Stimulated activated CD8-positive, alpha-beta memory T cell treated with anti-CD3 and anti-CD28 coated beads, Interleukin-7, amount 100 ng/mL, for 48 hours (primary cell): ENCODE measurements at regions not wholly inside any gene's neighbourhood (a gene's known extent, or its start where the extent isn't known, plus 50 kb on each side); places are given as distances from the start of the nearest gene placed in this dataset.
"Not testable (repeated sequence)": the region's sequence is repeated elsewhere in the genome, so short reads cannot be mapped to it uniquely, and the experiment has no call there.

Experiments used
- DNase-seq, 2 donors: peaks; one replicate each; pipeline ENCODE4 v3.0.0-alpha.2; 2020; ENCODE audit warnings: low read depth in 1 of 2; ENCODE audit errors: extremely low read depth in 1 of 2

DNA sequence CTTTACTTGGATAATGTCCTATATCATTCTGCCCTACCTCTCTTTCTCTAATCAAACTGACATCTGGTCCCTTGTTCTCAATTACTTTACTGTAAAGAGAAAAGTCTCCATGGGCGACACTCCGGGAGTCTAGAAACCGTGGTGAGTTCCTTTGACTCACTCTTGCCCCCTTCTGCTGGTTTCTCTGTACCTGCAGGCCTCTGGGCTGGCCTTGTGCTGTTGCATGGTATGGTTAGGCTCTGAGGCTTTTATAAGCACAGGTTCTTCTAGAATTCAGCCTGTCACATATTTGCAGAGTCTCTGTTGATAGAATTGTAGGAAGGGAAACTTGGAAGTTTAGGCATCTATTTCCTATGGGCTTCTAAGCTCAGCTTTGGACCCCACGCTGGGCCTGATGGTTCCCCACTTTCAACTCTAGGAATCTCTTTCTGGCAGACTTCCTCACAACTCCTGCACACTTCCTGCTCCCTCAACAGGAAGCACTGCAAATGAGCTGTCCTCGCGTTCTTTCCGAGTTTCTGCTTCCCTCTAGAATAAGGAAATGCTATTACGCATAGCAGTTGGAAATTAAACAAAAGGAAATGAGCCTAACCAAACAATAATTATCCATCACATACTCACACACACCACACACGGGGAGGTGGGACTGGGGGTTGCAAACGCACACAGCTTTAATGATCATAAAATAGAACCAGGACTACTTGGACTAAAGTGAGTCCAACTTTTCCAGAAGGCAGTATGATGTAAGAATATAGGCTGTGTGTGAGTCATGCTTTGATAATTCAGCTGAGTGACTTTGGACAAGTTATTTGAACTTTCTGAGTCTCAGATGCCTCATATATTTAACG is 683.3 kb downstream of the QKI start:
- no peak for DNase-seq

DNA sequence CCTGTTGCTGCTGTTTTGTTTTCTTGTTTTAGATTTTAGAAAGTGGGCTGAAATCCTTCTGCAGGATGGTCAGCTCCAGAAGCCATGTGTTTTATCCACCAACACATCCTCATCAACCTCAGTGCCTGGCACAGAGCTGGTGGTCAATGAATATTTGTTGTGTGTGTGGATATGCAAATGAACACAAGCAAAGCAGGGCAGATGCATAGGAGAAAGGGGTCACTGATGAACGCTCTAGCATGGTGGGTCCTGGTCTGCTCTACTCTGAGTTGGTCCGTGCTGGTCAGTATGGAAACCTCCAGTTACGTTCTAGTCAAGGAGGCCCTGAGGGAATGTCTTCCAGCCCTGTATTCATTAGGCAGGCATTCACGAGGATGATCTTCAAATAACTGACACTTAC is 682.5 kb downstream of the QKI start:
- no peak for DNase-seq

DNA sequence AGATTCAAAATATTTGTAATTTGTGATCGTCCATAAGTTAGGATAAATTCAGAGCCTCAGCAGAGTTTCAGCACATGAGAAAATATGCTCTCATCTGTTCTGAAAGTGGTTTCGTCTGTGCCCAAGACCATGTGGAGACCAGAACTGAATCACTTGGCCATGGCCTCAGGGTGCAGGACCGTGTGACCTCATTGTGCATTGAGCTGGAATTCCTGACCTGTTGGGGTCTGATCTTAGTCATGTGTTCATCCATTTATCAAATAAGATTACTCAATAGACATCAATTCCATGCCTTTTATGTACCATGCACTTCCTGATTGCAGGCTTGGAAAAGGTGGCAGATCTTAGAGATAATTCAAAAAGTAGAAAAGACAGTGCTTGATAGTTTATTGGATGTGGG is 680.5 kb downstream of the QKI start:
- DNase-seq: no peak

DNA sequence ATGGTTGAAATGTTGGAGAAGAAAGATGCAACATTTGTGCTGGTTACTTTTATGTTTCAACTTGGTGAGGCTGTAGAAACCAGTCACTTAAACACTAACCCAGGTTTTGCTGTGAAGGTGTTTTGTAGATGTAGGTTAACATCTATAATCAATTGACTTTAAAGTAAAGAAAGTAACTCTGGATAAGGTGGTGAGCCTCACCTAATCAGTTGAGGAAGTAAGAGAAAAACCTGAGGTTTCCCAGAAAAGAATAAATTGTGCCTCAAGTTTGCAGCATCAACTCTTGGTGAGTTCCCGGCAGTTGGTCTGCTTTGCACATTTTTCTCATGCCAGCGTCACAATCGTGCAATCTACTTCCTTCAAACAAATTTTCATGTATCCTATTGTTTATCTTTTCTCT is 673.4 kb downstream of the QKI start:
- DNase-seq: no peak

DNA sequence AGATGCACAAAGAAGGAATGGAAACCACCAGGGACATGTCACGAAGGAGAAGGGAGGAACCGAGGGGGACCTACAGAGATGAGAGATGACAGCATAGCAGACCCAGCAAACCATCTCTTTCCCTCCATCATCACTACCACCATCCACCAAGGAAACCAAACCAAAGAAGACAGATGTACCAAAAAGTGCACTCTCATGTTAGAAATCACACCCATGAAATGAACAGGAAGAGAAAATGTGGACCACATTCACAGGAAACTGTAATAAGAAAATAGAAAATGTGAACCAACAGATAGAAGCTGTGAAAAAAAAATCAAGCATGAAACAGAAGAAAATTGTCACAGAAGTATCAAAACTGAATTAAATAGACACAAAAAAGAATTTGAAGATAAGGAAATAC is 672.7 kb downstream of the QKI start:
- DNase-seq: no peak

DNA sequence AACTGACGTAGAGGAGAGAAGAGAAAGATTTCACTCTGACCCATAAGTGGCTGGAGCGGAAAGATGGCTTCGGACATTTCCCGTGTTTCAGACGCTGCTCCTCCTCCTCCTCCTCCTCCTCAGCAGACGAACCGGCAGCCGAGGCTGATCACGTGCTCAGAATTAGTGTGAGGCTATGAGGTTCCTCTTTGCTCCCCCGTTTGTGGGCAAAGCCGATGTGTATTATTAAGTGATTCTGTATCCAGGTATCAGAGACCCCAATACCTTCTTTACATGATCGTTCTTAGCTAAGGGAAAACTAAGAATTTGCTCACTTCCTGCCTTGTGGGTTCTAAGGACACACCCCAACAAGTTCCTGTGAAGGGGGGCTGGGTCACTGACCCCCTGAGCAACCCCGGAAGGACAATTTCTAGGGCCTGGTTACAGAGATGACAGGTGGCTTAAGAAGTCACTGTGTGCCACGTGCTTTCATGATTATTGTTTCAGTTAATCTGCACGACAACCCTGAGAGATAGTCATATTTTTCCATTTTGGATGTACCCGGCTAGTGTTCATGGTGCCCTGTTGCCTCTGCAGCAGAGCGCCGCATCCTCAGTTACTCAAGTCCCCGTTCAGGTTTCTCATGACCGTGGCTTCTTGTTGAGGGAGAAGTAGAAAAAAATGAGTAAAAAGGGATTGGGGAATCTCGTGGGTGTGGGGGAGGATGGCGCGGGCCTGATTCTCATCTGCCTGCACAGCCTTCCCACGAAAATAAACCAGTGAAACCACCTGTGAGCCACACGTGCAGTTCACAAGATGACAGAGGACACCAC is 671.8 kb downstream of the QKI start:
- DNase-seq: no peak

DNA sequence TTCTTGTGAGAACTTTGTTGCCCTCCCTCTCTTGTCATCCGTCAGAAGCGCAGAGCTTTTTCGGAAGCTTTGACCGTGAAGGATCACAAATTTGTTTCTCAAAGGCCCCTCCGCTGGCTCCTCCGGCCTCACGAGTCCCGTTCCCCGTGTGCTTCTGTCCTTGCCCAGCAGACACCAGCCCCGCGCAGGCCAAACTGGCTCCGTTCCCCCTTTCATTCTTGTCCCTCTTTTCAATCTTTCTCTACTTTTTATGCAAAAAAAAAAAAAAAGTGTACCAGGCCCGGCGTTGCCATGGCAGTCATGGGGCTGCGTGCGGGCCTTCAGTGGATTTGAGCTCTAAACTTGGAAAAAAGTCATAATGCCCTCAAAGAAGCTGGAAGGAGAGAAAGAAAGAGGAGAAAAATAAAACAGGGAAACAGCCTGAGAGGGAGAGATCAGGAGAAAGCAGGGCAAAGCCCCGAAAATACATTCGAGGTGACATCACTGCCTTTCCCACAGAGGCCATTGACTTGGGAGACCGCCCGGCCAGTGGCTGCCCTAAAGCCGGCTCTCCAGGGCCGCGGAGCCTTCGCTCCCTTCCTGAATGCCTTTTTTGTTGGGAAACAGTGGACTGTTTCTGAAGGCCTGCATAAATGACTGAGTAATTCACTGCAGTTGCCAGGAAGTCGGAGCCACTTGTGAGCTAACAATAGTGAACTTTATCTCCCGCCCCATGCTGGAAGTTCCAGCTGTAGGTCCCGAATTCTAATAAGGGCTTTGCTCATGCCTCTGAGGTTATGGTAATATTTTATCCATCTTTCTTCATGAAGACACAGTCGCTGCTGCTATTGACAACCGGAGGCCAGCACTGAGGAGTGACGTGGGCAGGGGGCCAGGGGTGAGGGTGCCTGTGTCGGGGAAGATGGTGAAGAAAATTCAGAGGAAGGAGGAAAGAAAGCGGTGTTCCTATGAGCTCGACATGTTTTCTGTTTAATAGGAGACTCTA is 670.9 kb downstream of the QKI start:
- DNase-seq: no peak

DNA sequence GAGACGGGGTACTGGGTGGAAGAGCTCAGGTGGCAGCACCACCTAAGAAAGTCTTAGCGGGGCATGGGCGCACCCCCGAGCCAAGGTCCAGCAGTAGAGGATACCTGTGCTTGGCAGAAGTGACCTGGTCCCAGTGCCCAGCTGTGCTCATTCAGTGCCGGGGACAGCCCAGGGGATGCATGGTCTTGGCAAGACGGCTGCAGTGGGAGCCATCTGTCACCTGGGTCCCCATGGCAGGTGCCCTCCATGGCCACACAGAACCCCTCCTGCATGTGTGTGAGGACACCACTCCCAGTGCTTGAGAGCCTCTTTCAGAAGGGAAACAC is 664.7 kb downstream of the QKI start:
- DNase-seq: no peak

DNA sequence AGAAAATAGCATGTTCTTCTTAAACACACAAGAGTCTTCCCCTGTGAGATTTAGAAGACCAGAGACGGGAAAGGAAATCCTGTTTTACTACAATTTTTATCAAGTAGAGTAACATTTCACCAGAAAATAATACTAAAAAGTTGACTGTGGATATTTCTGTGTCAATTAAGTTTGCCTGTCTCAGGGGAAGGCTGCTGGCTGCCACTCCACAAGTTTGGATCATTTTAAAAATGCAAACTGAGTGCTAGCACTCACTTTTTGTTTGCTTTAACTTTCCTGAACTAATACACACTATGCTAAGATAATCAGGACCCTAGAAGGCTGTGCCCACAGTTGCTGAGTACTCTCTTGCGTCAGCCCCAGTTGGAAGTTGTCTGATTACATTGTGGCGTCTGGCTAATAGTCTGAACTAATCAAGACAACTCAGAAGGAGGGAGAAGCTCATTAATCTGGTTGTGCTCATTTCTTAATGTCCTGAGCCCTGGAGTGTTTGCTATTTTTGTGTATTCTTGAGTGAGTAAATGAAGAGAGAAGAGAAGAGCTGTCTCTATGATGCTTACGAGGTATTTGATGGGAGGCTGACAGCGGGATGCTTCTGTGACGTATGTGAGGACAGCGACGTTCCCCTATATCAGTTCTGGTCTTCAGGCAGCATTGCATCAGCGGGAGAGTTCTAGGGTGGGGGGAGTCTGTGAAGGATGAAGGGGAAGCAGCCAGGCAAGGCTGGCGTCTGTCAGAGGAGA is 664.2 kb downstream of the QKI start:
- DNase-seq: no peak

DNA sequence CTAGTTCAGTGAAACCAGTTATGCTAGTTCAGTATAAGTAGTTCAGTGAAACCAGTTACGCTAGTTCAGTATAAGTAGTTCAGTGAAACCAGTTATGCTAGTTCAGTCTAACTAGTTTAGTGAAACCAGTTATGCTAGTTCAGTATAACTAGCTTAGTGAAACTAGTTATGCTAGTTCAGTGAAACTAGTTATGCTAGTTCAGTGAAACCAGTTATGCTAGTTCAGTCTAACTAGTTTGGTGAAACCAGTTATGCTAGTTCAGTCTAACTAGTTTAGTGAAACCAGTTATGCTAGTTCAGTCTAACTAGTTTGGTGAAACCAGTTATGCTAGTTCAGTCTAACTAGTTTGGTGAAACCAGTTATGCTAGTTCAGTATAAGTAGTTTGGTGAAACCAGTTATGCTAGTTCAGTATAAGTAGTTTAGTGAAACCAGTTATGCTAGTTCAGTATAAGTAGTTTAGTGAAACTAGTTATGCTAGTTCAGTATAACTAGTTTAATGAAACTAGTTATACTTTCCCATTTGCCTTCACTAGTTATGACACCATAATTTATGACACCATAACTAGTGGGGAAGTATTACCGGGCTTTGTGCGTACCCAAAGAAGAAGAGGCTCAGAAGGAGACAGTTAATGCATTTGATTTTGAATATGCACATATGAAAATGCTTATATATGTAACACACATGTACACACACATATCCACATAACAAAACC is 662.5 kb downstream of the QKI start:
- DNase-seq: not testable (repeated sequence)

DNA sequence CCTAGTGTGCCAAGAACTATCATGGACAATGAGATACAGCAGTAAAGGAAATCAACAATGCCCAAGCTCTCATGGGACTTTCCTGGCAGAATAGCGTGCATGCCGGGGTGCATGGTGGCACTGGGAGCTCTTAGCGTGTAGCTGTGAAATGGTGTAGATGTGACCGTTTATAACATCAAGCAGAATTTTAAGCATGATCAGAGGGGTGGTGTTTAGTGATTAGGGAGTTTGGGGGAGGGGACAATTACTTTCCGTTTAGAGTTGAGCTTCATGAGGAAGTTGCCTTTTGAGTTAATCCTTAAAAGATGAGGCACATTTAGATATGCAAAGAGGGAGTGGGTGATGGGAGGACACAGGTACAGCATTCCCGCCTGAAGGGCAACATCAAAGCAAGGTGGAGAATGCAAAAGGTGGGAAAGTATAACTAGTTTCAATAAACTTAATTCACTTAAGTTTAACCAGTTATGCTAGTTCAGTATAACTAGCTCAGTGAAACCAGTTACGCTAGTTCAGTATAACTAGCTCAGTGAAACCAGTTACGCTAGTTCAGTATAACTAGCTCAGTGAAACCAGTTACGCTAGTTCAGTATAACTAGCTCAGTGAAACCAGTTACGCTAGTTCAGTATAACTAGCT is 661.6 kb downstream of the QKI start:
- no peak for DNase-seq

DNA sequence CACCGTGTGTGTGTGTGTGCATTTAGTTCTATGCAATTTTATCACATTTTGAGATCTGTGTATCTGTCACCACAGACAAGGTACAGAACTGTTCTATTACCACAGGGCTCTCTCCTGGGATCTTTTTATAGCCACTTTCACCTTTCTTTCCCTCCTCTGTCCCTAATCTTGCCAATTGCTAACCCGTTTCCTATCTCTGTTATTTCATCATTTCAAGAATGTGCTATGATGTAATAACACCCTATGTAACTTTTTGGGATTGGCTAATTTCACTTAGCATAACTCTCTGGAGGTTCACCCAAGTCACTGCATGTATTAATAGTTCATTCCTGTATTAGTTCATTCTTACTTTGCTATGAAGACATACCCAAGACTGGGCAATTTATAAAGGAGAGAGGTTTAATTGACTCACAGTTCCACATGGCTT is 657.7 kb downstream of the QKI start:
- DNase-seq: no peak

DNA sequence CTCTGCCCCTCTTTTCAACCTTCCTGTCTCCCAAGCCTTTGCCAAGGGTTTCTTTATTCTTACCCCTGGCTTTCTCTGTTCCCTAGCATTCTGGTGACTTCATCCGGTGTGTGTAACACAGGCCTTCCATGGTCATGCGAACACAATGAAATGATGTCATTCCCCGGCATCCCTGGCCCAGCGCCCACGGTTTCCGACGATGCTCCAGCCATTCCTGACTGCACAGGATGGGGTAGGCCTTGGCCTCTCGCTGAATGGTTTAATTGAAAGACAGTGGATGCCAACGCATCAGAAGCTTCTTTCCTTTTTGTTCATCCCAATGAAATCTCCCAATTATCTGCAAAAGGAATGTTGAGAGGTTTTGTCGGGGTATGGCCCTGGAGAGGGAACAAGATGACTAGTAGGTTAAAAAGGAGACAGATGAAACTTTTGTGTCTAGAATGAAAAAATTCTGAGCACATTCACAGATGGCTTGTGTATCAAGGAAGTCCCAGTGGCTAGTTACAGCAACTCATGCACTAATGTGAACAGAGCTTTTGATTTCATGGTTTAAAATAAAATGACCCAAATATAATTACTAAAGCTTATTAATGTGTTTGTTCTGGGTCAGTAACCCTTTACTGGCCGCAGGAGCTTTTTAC is 655.0 kb downstream of the QKI start:
- DNase-seq: no peak

DNA sequence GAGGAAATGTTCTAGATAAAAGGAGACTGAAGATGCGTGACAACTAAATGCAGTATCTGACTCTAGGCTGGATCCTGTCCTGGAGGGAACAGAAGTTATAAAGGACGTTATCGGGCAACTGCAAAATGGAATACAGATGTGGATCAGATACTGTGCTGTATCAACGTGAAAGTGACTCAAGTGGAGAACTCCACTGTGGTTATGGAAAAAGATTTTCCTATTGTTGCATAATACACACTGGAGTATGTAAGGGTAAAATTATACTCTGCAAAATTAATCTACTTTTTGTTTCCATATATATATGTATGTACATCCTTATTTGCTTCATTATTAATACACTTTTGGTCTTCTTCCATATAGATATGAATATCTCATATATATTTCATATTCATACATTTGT is 654.0 kb downstream of the QKI start:
- no peak for DNase-seq

DNA sequence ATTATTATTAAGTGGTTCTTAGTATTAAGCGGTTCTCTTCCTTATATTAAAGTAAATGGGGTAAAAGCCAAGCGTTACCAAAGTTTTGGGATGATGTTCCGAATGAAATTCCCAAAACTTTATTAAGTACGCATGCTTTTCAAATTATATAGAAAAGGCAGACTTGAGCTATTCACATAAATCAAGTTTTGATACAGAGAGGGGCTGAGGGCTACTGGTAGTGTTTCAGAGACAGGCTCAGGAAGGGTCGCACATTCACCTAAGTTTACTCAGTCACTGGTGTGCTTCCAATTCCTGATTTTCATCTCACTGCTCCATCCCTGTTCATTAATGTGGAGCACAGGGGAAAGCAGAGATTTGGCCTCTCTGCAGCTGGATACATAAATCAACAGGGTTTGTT is 652.2 kb downstream of the QKI start:
- no peak for DNase-seq

DNA sequence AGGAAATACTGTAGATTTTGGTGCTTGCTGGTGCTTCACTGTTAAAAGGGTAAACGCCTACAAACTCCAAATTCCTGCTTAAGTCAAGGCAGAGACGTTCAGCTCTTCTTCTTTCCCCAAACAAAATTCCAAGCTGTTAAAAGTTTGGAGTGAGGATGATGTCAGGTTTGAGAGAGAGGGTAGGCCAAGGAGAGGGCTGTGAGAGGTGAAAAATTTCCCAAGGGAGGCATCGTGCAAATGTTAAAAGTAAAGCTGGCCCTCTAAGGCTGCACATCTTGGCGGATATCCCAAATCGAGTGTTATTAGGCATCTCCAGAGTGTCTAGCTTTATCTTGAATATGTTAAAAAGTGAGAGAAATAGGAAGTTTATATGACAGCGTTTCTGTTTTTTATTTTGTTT is 651.8 kb downstream of the QKI start:
- no peak for DNase-seq

DNA sequence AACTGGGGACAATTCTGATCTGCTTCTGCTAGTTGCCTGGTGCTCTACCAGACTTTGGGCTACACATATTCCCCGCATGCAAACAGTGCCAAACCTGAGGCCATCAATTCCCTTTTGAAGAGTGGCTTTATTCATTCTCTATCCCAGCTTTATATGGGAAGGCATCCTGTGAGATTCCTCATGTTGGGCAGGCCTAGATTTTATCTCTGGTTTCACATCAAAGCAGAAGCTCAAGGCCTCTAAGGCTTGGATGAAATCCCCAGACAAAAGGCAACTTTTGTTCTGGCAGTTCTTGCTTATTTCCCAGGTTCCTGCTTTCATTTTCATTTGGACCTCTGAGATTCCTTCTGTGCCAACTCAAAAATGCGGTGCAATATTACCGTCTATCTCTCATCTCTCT is 648.8 kb downstream of the QKI start:
- no peak for DNase-seq

DNA sequence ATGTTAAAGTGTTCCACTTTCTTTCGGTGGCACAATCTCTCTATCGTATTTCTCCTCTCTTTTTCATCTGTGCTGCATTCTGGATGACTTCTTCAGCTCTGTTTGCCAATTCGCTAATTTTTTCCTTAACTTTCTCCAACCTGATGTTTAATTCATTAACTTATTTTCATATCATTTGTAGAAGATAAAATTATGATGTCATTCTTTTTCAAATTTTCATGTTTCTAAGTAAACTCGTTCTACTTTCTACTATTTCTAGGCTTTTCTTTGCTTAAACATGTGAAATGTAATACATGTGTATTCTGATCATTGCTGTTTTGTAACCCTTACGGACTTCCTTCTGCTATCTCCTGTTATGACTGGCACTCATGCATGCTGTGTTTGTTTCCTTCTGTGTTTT is 648.4 kb downstream of the QKI start:
- no peak for DNase-seq

DNA sequence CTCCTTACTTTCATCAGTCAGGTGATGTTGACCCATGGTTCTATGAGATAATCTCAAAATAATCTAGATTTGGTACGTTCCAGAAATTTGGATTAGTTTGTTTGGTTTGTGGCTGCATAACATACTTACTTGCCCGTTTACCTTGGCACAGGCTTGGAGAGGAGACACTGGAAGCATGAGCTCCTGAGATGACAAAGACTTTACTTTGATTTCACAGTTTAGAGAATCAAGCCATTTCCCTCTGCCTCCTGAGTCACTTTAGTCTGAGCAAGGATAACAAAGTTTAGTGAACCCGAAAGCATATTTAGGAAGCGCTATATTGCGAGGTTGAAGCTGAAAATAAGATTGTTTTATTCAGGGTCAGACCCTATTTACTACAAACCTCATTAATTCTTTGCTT is 643.4 kb downstream of the QKI start:
- no peak for DNase-seq
